Keratinocyte (primary cell): ENCODE measurements at regions not wholly inside any gene's neighbourhood (a gene's known extent, or its start where the extent isn't known, plus 50 kb on each side); places are given as distances from the start of the nearest gene placed in this dataset.

Source experiments
- DNase-seq: peaks from one replicate; pipeline ENCODE4 v3.0.0-alpha.2; 2011; ENCODE audit warnings: low read depth, missing footprints, low spot score
- FAIRE-seq: peaks from 2 replicates; lab custom pipeline; 2011; peaks lifted over from hg19 to GRCh38; lab: Jason Lieb, UNC
- H2AFZ ChIP-seq: 2 replicates; pipeline ENCODE4 v1.6.0; 2012; ENCODE audit warnings: low read length, control low read depth, inconsistent platforms; ENCODE audit not compliant: control insufficient read depth
- H3K27ac ChIP-seq: 2 replicates; pipeline ENCODE4 v1.5.1; 2011; ENCODE audit warnings: low read length; ENCODE audit not compliant: control insufficient read depth, insufficient read depth
- H3K27me3 ChIP-seq: 3 replicates; pipeline ENCODE4 v1.6.0; 2011; ENCODE audit warnings: low read length; ENCODE audit not compliant: control insufficient read depth, insufficient read depth; ENCODE audit errors: extremely low read depth
- H3K36me3 ChIP-seq, 2 experiments: 2 replicates in 1 of 2; 3 replicates in 1 of 2; pipeline ENCODE4 v1.5.1; 2011; ENCODE audit warnings: low read length in 2 of 2, mild to moderate bottlenecking in 1 of 2; ENCODE audit not compliant: control insufficient read depth in 2 of 2, insufficient read depth in 2 of 2; ENCODE audit errors: extremely low read depth in 1 of 2
- H3K4me1 ChIP-seq: 3 replicates; pipeline ENCODE4 v1.5.1; 2011; ENCODE audit warnings: low read length; ENCODE audit not compliant: control insufficient read depth, insufficient read depth; ENCODE audit errors: extremely low read depth
- H3K4me2 ChIP-seq: 3 replicates; pipeline ENCODE4 v1.6.0; 2011; ENCODE audit warnings: low read depth, low read length; ENCODE audit not compliant: control insufficient read depth, insufficient read depth; ENCODE audit errors: extremely low read depth
- H3K4me3 ChIP-seq, 3 experiments: fragments of 200-600 bp in 1 of 3; sonication (generic) in 1 of 3; 2 replicates in 2 of 3; 3 replicates in 1 of 3; pipeline ENCODE4 v1.5.1; 2011 to 2016; ENCODE audit warnings: low read length in 3 of 3, mild to moderate bottlenecking in 3 of 3, control low read depth in 2 of 3, inconsistent platforms in 1 of 3, low read depth in 1 of 3, mixed read lengths in 1 of 3, mixed run types in 1 of 3, moderate library complexity in 1 of 3; ENCODE audit not compliant: control insufficient read depth in 2 of 3, insufficient read depth in 2 of 3; ENCODE audit errors: extremely low read depth in 1 of 3
- H3K79me2 ChIP-seq: 2 replicates; pipeline ENCODE4 v1.6.0; 2012; ENCODE audit warnings: low read length; ENCODE audit not compliant: control insufficient read depth, insufficient read depth
- H3K9ac ChIP-seq: 3 replicates; pipeline ENCODE4 v1.6.0; 2011; ENCODE audit warnings: low read length; ENCODE audit not compliant: control insufficient read depth, insufficient read depth; ENCODE audit errors: extremely low read depth
- H3K9me1 ChIP-seq: 3 replicates; pipeline ENCODE4 v1.6.0; 2011; ENCODE audit warnings: low read length; ENCODE audit not compliant: control insufficient read depth, insufficient read depth; ENCODE audit errors: extremely low read depth
- H3K9me3 ChIP-seq: 2 replicates; pipeline ENCODE4 v1.5.1; 2012; ENCODE audit warnings: low read depth, low read length; ENCODE audit not compliant: control insufficient read depth
- H4K20me1 ChIP-seq: 3 replicates; pipeline ENCODE4 v1.6.0; 2011; ENCODE audit warnings: low read length; ENCODE audit not compliant: control insufficient read depth, insufficient read depth; ENCODE audit errors: extremely low read depth
- CTCF ChIP-seq, 3 experiments: IDR thresholded peaks in 1 of 3; conservative IDR thresholded peaks in 1 of 3; optimal IDR thresholded peaks in 1 of 3; 2 replicates in 2 of 3; 3 replicates in 1 of 3; pipeline versions ENCODE3 to v1.5.1; 2011; ENCODE audit warnings: low read length in 3 of 3, mild to moderate bottlenecking in 3 of 3, moderate library complexity in 2 of 3, control low read depth in 1 of 3, inconsistent platforms in 1 of 3; ENCODE audit not compliant: insufficient read depth in 2 of 3; ENCODE audit errors: extremely low read depth in 1 of 3
- EZH2 ChIP-seq: IDR thresholded peaks from one replicate; pipeline ENCODE4 v1.6.1; 2012; ENCODE audit warnings: inconsistent platforms, mild to moderate bottlenecking, low read length, moderate library complexity
- dilution Hi-C: fragments of 300-500 bp; cut with MboI; formaldehyde crosslinking; loops from one replicate; pipeline ENCODE4 v1.7.0; 2020; ENCODE audit warnings: low sequenced_read_pairs; ENCODE audit not compliant: extremely low pct_ligation_motif_present

- Histone ChIP-seq H3K9ac (no peak overlapping the region), H3K27ac (no peak overlapping the region), H3K9me3 (no peaks in the 10 kb centered on the region), H3K4me1 (peaks cover 18% of the 10 kb centered on the region), H3K4me3 (no peak overlapping the region), H3K4me2 (no peak overlapping the region), H3K79me2 (no peaks in the 10 kb centered on the region), H2AFZ (no peak overlapping the region), H4K20me1 (no peaks in the 10 kb centered on the region), H3K9me1 (no peaks in the 10 kb centered on the region), H3K27me3 (no peaks in the 10 kb centered on the region), H3K36me3 (no peaks in the 10 kb centered on the region)
- no peak for FAIRE-seq
- dilution Hi-C loops = no loop called here
- TF ChIP-seq CTCF (optimal IDR thresholded peaks at IDR 0.05 in 1 of 3, IDR thresholded peaks at IDR 0.05 in 1 of 3, conservative IDR thresholded peaks at IDR 0.05 in 1 of 3; ENCODE audit: extremely low read depth in 1 of 3, insufficient read depth in 2 of 3, low read length in 3 of 3) (no peak), EZH2 (no peak)
- DNase-seq = no peak
These were observed 151.5 kb downstream of the C9orf50 start for GRCh38 chr9:129469188-129469987.

- no peak overlapping the region for H3K4me2 ChIP-seq
- H3K9me3 ChIP-seq = no peaks in the 10 kb centered on the region
- no peak overlapping the region for H3K9ac ChIP-seq
- H3K79me2 ChIP-seq = no peaks in the 10 kb centered on the region
- peaks cover 12% of the 10 kb centered on the region for H3K4me1 ChIP-seq
- no peaks in the 10 kb centered on the region for H3K36me3 ChIP-seq
- H4K20me1 ChIP-seq = no peaks in the 10 kb centered on the region
- TF ChIP-seq EZH2 (no peak), CTCF (optimal IDR thresholded peaks at IDR 0.05 in 1 of 3, IDR thresholded peaks at IDR 0.05 in 1 of 3, conservative IDR thresholded peaks at IDR 0.05 in 1 of 3; ENCODE audit: extremely low read depth in 1 of 3, insufficient read depth in 2 of 3, low read length in 3 of 3) (no peak)
- H3K27ac ChIP-seq = no peak overlapping the region
- H3K4me3 ChIP-seq = no peak overlapping the region
- H3K9me1 ChIP-seq = no peaks in the 10 kb centered on the region
- FAIRE-seq (no peak), DNase-seq (no peak)
- H3K27me3 ChIP-seq = no peaks in the 10 kb centered on the region
- no peak overlapping the region for H2AFZ ChIP-seq
- dilution Hi-C loops = no loop called here
These were observed 152.9 kb downstream of the C9orf50 start for GRCh38 chr9:129467739-129468666.
